ENCODE measurements at regions not wholly inside any gene's neighbourhood (a gene's known extent, or its start where the extent isn't known, plus 50 kb on each side); places are given as distances from the start of the nearest gene placed in this dataset.

DNA sequence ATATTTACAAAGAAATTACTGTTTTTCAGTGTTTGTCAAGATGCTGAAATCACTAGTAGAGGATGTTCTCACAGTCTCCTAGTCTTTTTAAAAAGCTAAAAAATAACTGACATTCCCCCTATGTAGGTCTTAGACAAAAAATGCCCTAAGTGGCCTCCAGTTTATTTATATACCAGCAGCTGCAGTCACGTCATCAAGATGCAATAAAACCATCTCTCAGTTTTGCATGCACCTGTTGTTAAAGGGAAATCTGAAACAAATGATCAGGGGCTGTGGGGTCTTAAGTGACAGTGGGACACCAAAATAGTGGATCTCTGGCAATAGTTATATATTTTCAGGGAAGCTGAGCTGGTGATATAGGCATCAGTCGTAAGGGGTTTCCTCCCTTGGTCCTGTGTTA, 146.5 kb upstream of the ARPP21 start:
- Histone ChIP-seq H3K4me3 (ENCODE audit: low read length) (no peak overlapping the region), H3K36me3 (ENCODE audit: insufficient read depth, low read length) (no peaks in the 10 kb centered on the region), H3K79me2 (replicated peaks; ENCODE audit: insufficient read depth, low read length) (no peaks in the 10 kb centered on the region), H3F3A (ENCODE audit: insufficient read depth, low read length, poor library complexity, severe bottlenecking) (no peaks in the 10 kb centered on the region), H4K20me1 (ENCODE audit: insufficient read depth) (no peaks in the 10 kb centered on the region), H2AFZ (ENCODE audit: low read depth, low read length) (no peak overlapping the region), H3K4me2 (ENCODE audit: low read length) (no peak overlapping the region), H3K9me2 (ENCODE audit: insufficient read depth, low read length) (no peaks in the 10 kb centered on the region), H3K27me3 (ENCODE audit: insufficient read depth, low read depth, low read length) (no peaks in the 10 kb centered on the region), H3K9ac (ENCODE audit: low read length) (no peak overlapping the region), H3K9me3 (ENCODE audit: low read length) (no peaks in the 10 kb centered on the region), H3K27ac (ENCODE audit: low read length) (no peak overlapping the region)
- TF ChIP-seq EP300 (conservative IDR thresholded peaks at IDR 0.05; ENCODE audit: poor library complexity, severe bottlenecking): no peak

DNA sequence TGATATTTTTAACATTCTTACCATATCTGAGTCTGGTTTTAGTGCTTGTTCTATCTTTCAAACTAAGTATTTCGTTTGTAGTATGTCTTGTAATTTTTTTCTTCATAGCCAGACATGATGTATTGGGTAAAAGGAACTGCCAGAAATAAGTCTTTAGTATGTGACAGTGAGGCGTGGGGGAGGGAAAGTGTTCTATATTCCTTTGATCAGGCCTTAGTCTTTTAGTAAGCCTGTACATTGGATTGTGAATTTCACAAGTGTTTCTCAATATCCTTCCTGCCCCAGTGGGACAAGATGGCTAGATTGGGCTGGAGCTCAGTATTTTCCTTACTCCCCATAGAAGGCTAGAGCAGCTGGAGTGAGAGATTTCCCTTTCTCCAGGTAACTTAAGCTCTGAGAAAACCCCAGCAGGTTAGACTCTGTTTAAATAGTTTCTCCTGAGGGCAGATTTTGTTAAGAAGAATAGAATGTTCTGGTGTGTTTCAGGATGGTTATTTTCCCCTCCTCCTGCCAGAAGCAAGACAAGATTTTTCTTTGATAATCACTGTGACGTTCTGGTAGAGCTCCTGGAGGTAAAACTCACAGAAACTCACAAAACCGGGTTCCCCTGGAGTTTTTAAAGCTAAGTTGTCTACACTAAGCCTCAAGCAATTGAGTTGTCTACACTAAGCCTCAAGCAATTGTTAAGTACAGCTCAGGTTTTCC, 140.7 kb upstream of the ARPP21 start:
- H3K36me3 ChIP-seq (ENCODE audit: insufficient read depth, low read length): no peaks in the 10 kb centered on the region
- H2AFZ ChIP-seq (ENCODE audit: low read depth, low read length): no peak overlapping the region
- H3K4me3 ChIP-seq (ENCODE audit: low read length): no peak overlapping the region
- H3K9me2 ChIP-seq (ENCODE audit: insufficient read depth, low read length): no peaks in the 10 kb centered on the region
- TF ChIP-seq POLR2AphosphoS5 (IDR thresholded peaks at IDR 0.05) (no peak), TAF1 (IDR thresholded peaks at IDR 0.05; ENCODE audit: low read depth) (no peak), EP300 (conservative IDR thresholded peaks at IDR 0.05; ENCODE audit: poor library complexity, severe bottlenecking) (no peak), MXI1 (conservative IDR thresholded peaks at IDR 0.05; ENCODE audit: poor library complexity, severe bottlenecking) (no peak), REST (IDR thresholded peaks at IDR 0.05; ENCODE audit: borderline replicate concordance) (no peak), EZH2 (IDR thresholded peaks at IDR 0.05; ENCODE audit: borderline replicate concordance, insufficient read depth, low read length, poor library complexity, severe bottlenecking) (no peak), SMC3 (conservative IDR thresholded peaks at IDR 0.05; ENCODE audit: poor library complexity) (no peak), RAD21 (conservative IDR thresholded peaks at IDR 0.05) (no peak)
- TF ChIP-seq, protein P1, sequence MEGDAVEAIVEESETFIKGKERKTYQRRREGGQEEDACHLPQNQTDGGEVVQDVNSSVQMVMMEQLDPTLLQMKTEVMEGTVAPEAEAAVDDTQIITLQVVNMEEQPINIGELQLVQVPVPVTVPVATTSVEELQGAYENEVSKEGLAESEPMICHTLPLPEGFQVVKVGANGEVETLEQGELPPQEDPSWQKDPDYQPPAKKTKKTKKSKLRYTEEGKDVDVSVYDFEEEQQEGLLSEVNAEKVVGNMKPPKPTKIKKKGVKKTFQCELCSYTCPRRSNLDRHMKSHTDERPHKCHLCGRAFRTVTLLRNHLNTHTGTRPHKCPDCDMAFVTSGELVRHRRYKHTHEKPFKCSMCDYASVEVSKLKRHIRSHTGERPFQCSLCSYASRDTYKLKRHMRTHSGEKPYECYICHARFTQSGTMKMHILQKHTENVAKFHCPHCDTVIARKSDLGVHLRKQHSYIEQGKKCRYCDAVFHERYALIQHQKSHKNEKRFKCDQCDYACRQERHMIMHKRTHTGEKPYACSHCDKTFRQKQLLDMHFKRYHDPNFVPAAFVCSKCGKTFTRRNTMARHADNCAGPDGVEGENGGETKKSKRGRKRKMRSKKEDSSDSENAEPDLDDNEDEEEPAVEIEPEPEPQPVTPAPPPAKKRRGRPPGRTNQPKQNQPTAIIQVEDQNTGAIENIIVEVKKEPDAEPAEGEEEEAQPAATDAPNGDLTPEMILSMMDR (IDR thresholded peaks at IDR 0.05; ENCODE audit: poor library complexity, severe bottlenecking): no peak
- no peak overlapping the region for H3K4me2 ChIP-seq (ENCODE audit: low read length)
- H3F3A ChIP-seq (ENCODE audit: insufficient read depth, low read length, poor library complexity, severe bottlenecking): no peaks in the 10 kb centered on the region
- no peaks in the 10 kb centered on the region for H3K27me3 ChIP-seq (ENCODE audit: insufficient read depth, low read depth, low read length)
- no peak overlapping the region for H3K9ac ChIP-seq (ENCODE audit: low read length)
- H3K9me3 ChIP-seq (ENCODE audit: low read length): no peaks in the 10 kb centered on the region
- H4K20me1 ChIP-seq (ENCODE audit: insufficient read depth): no peaks in the 10 kb centered on the region
- no peaks in the 10 kb centered on the region for H3K79me2 ChIP-seq (replicated peaks; ENCODE audit: insufficient read depth, low read length)
- no peak overlapping the region for H3K27ac ChIP-seq (ENCODE audit: low read length)

All from neural cell (in vitro differentiated cells).